Endothelial cell of umbilical vein (primary cell): ENCODE measurements at regions not wholly inside any gene's neighbourhood (a gene's known extent, or its start where the extent isn't known, plus 50 kb on each side); places are given as distances from the start of the nearest gene placed in this dataset.

Experiments used
- BruUV-seq: library from RNA; stranded (reverse); fragments of 400-500 nt; replicated peaks from 2 replicates; lab custom pipeline; 2021; lab: Mats Ljungman, UMichigan
- CTCF ChIA-PET: fragments of 300-600, 350-600 bp; sonication (Branson Sonifier 250); formaldehyde crosslinking; loops from one replicate; lab custom pipeline; 2021; ENCODE audit warnings: antibody characterized with exemption, inconsistent platforms; lab: Charles Lee
- POLR2A ChIA-PET: fragments of 300-600, 350-600 bp; sonication (Branson Sonifier 250); formaldehyde crosslinking; loops from one replicate; lab custom pipeline; 2021; ENCODE audit warnings: antibody characterized with exemption, inconsistent platforms; lab: Charles Lee
- DNase-seq: peaks from one replicate; pipeline ENCODE4 v3.0.0-alpha.2; 2011; ENCODE audit warnings: low read depth, low spot score
- FAIRE-seq: peaks from 2 replicates; lab custom pipeline; 2011; peaks lifted over from hg19 to GRCh38; lab: Jason Lieb, UNC
- H2AFZ ChIP-seq: 2 replicates; pipeline ENCODE4 v1.6.0; 2012; ENCODE audit warnings: low read depth, low read length, control low read depth, inconsistent platforms
- H3K27ac ChIP-seq: 2 replicates; pipeline ENCODE4 v1.5.1; 2011; ENCODE audit warnings: low read depth, mild to moderate bottlenecking, control low read depth, low read length, moderate library complexity; ENCODE audit not compliant: insufficient read depth
- H3K27me3 ChIP-seq, 2 experiments: 2 replicates each; pipeline versions ENCODE4 v1.6.0 to v1.6.1; 2011; ENCODE audit warnings: low read length in 2 of 2, mixed read lengths in 1 of 2; ENCODE audit not compliant: control insufficient read depth in 2 of 2, insufficient read depth in 2 of 2
- H3K36me3 ChIP-seq, 2 experiments: 2 replicates in 1 of 2; 3 replicates in 1 of 2; pipeline ENCODE4 v1.5.1; 2011; ENCODE audit warnings: low read length in 2 of 2, mild to moderate bottlenecking in 1 of 2, moderate library complexity in 1 of 2; ENCODE audit not compliant: control insufficient read depth in 2 of 2, insufficient read depth in 2 of 2; ENCODE audit errors: extremely low read depth in 1 of 2
- H3K4me1 ChIP-seq: 3 replicates; pipeline ENCODE4 v1.5.1; 2011; ENCODE audit warnings: mild to moderate bottlenecking, low read length; ENCODE audit not compliant: control insufficient read depth, insufficient read depth; ENCODE audit errors: extremely low read depth
- H3K4me2 ChIP-seq: 2 replicates; pipeline ENCODE4 v1.6.1; 2011; ENCODE audit warnings: low read length, control low read depth, mixed read lengths; ENCODE audit not compliant: insufficient read depth
- H3K4me3 ChIP-seq, 3 experiments: fragments of 200-600 bp in 1 of 3; sonication (generic), shearing (Covaris generic) in 1 of 3; replicated peaks in 1 of 3; 2 replicates each; pipeline ENCODE4 v1.5.1; 2011 to 2016; ENCODE audit warnings: control low read depth in 3 of 3, low read length in 3 of 3, mild to moderate bottlenecking in 2 of 3, inconsistent platforms in 1 of 3, low read depth in 1 of 3, moderate library complexity in 1 of 3; ENCODE audit not compliant: insufficient read depth in 1 of 3
- H3K79me2 ChIP-seq: 2 replicates; pipeline ENCODE4 v1.6.0; 2012; ENCODE audit warnings: low read length, inconsistent platforms; ENCODE audit not compliant: control insufficient read depth, insufficient read depth
- H3K9ac ChIP-seq: replicated peaks from 2 replicates; pipeline ENCODE3; 2011; ENCODE audit warnings: low read length, control low read depth; ENCODE audit not compliant: insufficient read depth; ENCODE audit errors: extremely low read depth
- H3K9me1 ChIP-seq: replicated peaks from 3 replicates; pipeline ENCODE4 v1.6.0; 2011; ENCODE audit warnings: mild to moderate bottlenecking, low read length; ENCODE audit not compliant: control insufficient read depth, insufficient read depth; ENCODE audit errors: extremely low read depth
- H3K9me3 ChIP-seq: replicated peaks from 2 replicates; pipeline ENCODE4 v1.5.1; 2012; ENCODE audit warnings: low read length, inconsistent platforms; ENCODE audit not compliant: control insufficient read depth, insufficient read depth
- H4K20me1 ChIP-seq: replicated peaks from 2 replicates; pipeline ENCODE3; 2011; ENCODE audit warnings: mild to moderate bottlenecking, low read length; ENCODE audit not compliant: control insufficient read depth, insufficient read depth; ENCODE audit errors: extremely low read depth
- EZH2 ChIP-seq: IDR thresholded peaks from 2 replicates; pipeline ENCODE4 v1.6.1; 2012; ENCODE audit warnings: borderline replicate concordance, low read depth, mild to moderate bottlenecking, moderate library complexity, low read length, inconsistent platforms; ENCODE audit not compliant: severe bottlenecking
- FOS ChIP-seq: IDR thresholded peaks from 2 replicates; pipeline ENCODE4 v1.6.1; 2011; ENCODE audit warnings: mild to moderate bottlenecking, low read length, moderate library complexity, borderline replicate concordance; ENCODE audit not compliant: insufficient read depth
- GATA2 ChIP-seq: IDR thresholded peaks from 2 replicates; pipeline ENCODE4 v1.7.0; 2011; ENCODE audit warnings: low read depth, mild to moderate bottlenecking, moderate library complexity, mixed read lengths, low read length; ENCODE audit not compliant: insufficient read length, insufficient read depth
- JUN ChIP-seq: IDR thresholded peaks from 2 replicates; pipeline ENCODE4 v1.6.1; 2011; ENCODE audit warnings: borderline replicate concordance, low read depth; ENCODE audit not compliant: insufficient read length, insufficient read depth
- MYC ChIP-seq: IDR thresholded peaks from one replicate; pipeline ENCODE4 v1.6.1; 2011; ENCODE audit warnings: mild to moderate bottlenecking, low read depth, low read length
- POLR2A ChIP-seq: IDR thresholded peaks from 2 replicates; pipeline ENCODE4 v1.6.1; 2012; ENCODE audit warnings: low read depth, mild to moderate bottlenecking, control low read depth, low read length
- POLR2AphosphoS5 ChIP-seq: IDR thresholded peaks from 2 replicates; pipeline ENCODE4 v1.6.1; 2012; ENCODE audit warnings: low read depth, mild to moderate bottlenecking, control low read depth, low read length, moderate library complexity; ENCODE audit not compliant: insufficient read depth
- dilution Hi-C: fragments of 300-500 bp; cut with MboI; formaldehyde crosslinking; loops from one replicate; pipeline ENCODE4 v1.15.0; 2019; ENCODE audit warnings: low sequenced_read_pairs; ENCODE audit not compliant: extremely low pct_ligation_motif_present
- intact Hi-C: fragments of 100-400 bp; cut with micrococcal nuclease; formaldehyde crosslinking; loops from one replicate; pipeline ENCODE4 v1.10.0; 2022
- TF ChIP-seq, protein P1 (sequence below), 2 donors: IDR thresholded peaks; 1 replicate in 1 of 2; 2 replicates in 1 of 2; pipeline ENCODE4 v1.5.1; 2011; ENCODE audit warnings: low read length in 2 of 2, mild to moderate bottlenecking in 2 of 2, moderate library complexity in 2 of 2, control low read depth in 1 of 2, inconsistent platforms in 1 of 2, low read depth in 1 of 2; ENCODE audit not compliant: insufficient read depth in 1 of 2; ENCODE audit errors: extremely low read depth in 1 of 2
- TF ChIP-seq, protein P2 (sequence below): IDR thresholded peaks from 2 replicates; pipeline ENCODE4 v1.6.1; 2011; ENCODE audit not compliant: insufficient read depth, insufficient read length

DNA sequence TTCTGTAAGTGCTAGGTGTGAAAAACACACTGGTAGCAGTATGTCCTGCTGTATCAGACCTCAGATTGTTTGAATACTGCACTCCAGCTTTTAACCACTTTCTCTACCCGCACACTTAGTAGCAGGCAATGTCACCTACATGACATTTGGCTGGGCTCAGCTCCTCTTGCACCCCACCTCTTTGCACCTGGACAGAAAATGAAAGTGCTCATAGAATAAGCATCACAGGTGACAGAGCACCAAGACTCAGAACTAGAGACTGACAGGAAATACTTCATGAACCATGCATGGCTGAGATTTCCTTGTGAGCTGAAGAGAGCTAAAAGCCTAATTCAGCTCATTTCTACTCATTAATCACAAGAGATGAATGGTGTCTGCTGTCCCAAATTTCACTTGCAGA is 1014.2 kb upstream of the CDH8 start:
- dilution Hi-C loops (no loop called here), intact Hi-C loops (no loop called here)
- peaks cover 3% of the 10 kb centered on the region for H3K9me3 ChIP-seq
- H3K9me1 ChIP-seq, result no peaks in the 10 kb centered on the region
- no peaks in the 10 kb centered on the region for H3K36me3 ChIP-seq
- no peak overlapping the region for H3K4me2 ChIP-seq
- H3K79me2 ChIP-seq, result no peaks in the 10 kb centered on the region
- FAIRE-seq (no peak), DNase-seq (no peak)
- no peaks in the 10 kb centered on the region for H3K4me1 ChIP-seq
- H2AFZ ChIP-seq, result no peak overlapping the region
- no peak overlapping the region for H3K4me3 ChIP-seq
- no peaks in the 10 kb centered on the region for H4K20me1 ChIP-seq
- H3K27ac ChIP-seq, result no peak overlapping the region
- no peak overlapping the region for H3K9ac ChIP-seq
- no TSS peak for BruUV-seq
- TF ChIP-seq JUN (no peak), GATA2 (no peak), POLR2AphosphoS5 (no peak), FOS (no peak), EZH2 (no peak), POLR2A (no peak), MYC (no peak)
- TF ChIP-seq, protein P1, sequence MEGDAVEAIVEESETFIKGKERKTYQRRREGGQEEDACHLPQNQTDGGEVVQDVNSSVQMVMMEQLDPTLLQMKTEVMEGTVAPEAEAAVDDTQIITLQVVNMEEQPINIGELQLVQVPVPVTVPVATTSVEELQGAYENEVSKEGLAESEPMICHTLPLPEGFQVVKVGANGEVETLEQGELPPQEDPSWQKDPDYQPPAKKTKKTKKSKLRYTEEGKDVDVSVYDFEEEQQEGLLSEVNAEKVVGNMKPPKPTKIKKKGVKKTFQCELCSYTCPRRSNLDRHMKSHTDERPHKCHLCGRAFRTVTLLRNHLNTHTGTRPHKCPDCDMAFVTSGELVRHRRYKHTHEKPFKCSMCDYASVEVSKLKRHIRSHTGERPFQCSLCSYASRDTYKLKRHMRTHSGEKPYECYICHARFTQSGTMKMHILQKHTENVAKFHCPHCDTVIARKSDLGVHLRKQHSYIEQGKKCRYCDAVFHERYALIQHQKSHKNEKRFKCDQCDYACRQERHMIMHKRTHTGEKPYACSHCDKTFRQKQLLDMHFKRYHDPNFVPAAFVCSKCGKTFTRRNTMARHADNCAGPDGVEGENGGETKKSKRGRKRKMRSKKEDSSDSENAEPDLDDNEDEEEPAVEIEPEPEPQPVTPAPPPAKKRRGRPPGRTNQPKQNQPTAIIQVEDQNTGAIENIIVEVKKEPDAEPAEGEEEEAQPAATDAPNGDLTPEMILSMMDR (IDR thresholded peaks at IDR 0.05; ENCODE audit: extremely low read depth in 1 of 2, insufficient read depth in 1 of 2, low read depth in 1 of 2, low read length in 2 of 2), result no peak
- TF ChIP-seq, protein P2, sequence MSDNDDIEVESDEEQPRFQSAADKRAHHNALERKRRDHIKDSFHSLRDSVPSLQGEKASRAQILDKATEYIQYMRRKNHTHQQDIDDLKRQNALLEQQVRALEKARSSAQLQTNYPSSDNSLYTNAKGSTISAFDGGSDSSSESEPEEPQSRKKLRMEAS, result no peak
- H3K27me3 ChIP-seq, result no peaks in the 10 kb centered on the region
- ChIA-PET POLR2A (no interaction called here), CTCF (no interaction called here)
